ENCODE measurements at regions not wholly inside any gene's neighbourhood (a gene's known extent, or its start where the extent isn't known, plus 50 kb on each side); places are given as distances from the start of the nearest gene placed in this dataset.

DNA sequence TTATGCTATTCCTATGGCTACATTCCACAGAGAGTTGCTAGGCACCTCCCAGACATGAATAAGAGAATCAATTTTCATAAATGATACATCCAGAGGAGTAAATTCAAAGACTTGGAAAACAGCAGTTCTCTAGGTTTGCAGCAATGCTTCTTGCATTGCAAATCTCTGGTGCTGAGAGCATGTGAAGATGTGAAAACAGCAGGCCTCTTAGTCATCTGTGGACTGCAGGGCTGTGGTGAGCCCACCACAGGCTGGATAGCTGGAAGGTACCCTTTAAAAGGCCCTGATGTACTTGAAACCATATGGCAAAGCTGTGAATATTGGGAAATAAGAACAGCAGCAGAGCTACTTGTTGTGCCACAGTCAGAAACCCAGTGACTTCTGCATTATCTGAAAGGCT is 2135.9 kb downstream of the ARAP2 start:
- Histone ChIP-seq H3K36me3 (ENCODE audit: control insufficient read depth, insufficient read depth, low read length) (no peaks in the 10 kb centered on the region), H3K27me3 (ENCODE audit: control insufficient read depth, insufficient read depth, low read length) (no peaks in the 10 kb centered on the region), H3K9me3 (ENCODE audit: control insufficient read depth, insufficient read depth, low read length) (no peaks in the 10 kb centered on the region), H3K4me3 (ENCODE audit: low read length) (no peak overlapping the region), H3K27ac (ENCODE audit: low read length) (no peak overlapping the region), H3K4me1 (ENCODE audit: control insufficient read depth, insufficient read depth, low read length) (no peaks in the 10 kb centered on the region)
- no peaks in the 10 kb centered on the region for H3K36me3 Mint-ChIP-seq
- no peaks in the 10 kb centered on the region for H3K4me1 Mint-ChIP-seq
- ATAC-seq (no peak), DNase-seq (no peak)
- no peak overlapping the region for H3K27ac Mint-ChIP-seq
- no peak for TF ChIP-seq CTCF (IDR thresholded peaks at IDR 0.05)
- no peak overlapping the region for H3K4me3 Mint-ChIP-seq
- intact Hi-C loops (cut with micrococcal nuclease), result no loop called here
- peaks cover 8 to 12% of the 10 kb centered on the region in 2 donors for H3K9me3 Mint-ChIP-seq
- H3K27me3 Mint-ChIP-seq (ENCODE audit: low read depth in 2 of 2), result no peaks in the 10 kb centered on the region

GRCh38 chr4:34112573-34112972 is 2131.7 kb downstream of the ARAP2 start:
- no peaks in the 10 kb centered on the region for H3K36me3 ChIP-seq (ENCODE audit: control insufficient read depth, insufficient read depth, low read length)
- H3K27ac ChIP-seq (ENCODE audit: low read length), result no peak overlapping the region
- H3K27me3 ChIP-seq (ENCODE audit: control insufficient read depth, insufficient read depth, low read length), result no peaks in the 10 kb centered on the region
- H3K4me1 ChIP-seq (ENCODE audit: control insufficient read depth, insufficient read depth, low read length), result no peaks in the 10 kb centered on the region
- intact Hi-C loops (cut with micrococcal nuclease), result no loop called here
- Mint-ChIP-seq H3K27me3 (ENCODE audit: low read depth in 2 of 2) (no peaks in the 10 kb centered on the region), H3K4me3 (no peak overlapping the region), H3K4me1 (no peaks in the 10 kb centered on the region), H3K9me3 (peaks cover 0 to 3% of the 10 kb centered on the region in 2 donors), H3K27ac (no peak overlapping the region), H3K36me3 (no peaks in the 10 kb centered on the region)
- DNase-seq, result no peak
- no peak for TF ChIP-seq CTCF (IDR thresholded peaks at IDR 0.05)
- ATAC-seq, result no peak
- no peak overlapping the region for H3K4me3 ChIP-seq (ENCODE audit: low read length)
- 100% methylated on average over 2 of the region's 2 CpGs for WGBS (ENCODE audit: insufficient coverage)
- no peaks in the 10 kb centered on the region for H3K9me3 ChIP-seq (ENCODE audit: control insufficient read depth, insufficient read depth, low read length)

DNA sequence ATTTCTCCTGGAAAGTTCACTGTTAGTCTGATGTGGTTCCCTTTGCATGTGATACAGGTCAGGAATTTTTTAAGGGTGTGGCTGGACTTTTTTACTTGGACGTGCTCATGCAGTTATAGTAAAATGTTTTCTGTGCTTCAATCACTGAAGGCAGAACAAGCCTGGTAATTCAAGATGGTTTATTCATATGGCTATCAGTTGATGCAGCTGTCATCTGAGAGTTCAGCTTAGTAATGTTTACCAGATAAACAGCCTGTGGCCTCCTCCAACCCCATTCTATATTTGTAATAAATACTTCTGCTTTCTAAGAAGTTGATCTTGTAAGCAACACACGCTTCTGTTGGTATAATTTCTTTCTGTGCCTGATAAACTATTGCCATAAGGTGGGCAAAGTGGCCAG is 2105.9 kb downstream of the ARAP2 start:
- 81% methylated on average over 2 of the region's 2 CpGs for WGBS (ENCODE audit: insufficient coverage)
- Mint-ChIP-seq H3K4me3 (no peak overlapping the region), H3K4me1 (no peaks in the 10 kb centered on the region), H3K9me3 (peaks cover 11 to 28% of the 10 kb centered on the region in 2 donors), H3K27me3 (ENCODE audit: low read depth in 2 of 2) (no peaks in the 10 kb centered on the region), H3K27ac (no peak overlapping the region), H3K36me3 (peaks cover 8% of the 10 kb centered on the region)
- DNase-seq, result no peak
- no peaks in the 10 kb centered on the region for H3K27me3 ChIP-seq (ENCODE audit: control insufficient read depth, insufficient read depth, low read length)
- no peak overlapping the region for H3K4me3 ChIP-seq (ENCODE audit: low read length)
- no peaks in the 10 kb centered on the region for H3K4me1 ChIP-seq (ENCODE audit: control insufficient read depth, insufficient read depth, low read length)
- no peak for ATAC-seq
- no peaks in the 10 kb centered on the region for H3K36me3 ChIP-seq (ENCODE audit: control insufficient read depth, insufficient read depth, low read length)
- intact Hi-C loops (cut with micrococcal nuclease), result no loop called here
- no peak for TF ChIP-seq CTCF (IDR thresholded peaks at IDR 0.05)
- H3K27ac ChIP-seq (ENCODE audit: low read length), result no peak overlapping the region
- no peaks in the 10 kb centered on the region for H3K9me3 ChIP-seq (ENCODE audit: control insufficient read depth, insufficient read depth, low read length)

DNA sequence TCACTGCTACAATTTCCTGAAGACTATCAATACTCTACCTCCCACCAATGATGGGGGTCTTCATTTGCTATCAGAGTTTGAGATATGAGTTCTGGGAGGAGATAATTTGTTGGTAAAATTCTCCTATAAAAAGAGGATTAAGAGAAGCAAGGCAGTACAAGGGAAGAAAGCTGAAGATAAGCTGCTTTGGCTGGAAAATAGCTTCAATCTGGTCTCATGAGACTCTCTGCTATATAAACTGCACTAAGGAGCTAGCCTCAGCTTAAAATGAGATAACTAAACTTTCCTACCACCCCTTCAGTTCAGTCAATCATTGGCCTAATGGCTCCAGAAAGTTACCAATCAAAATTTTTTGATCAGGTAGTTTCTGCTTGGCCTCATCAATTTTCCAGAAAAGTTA is 2105.0 kb downstream of the ARAP2 start:
- Histone ChIP-seq H3K9me3 (ENCODE audit: control insufficient read depth, insufficient read depth, low read length) (no peaks in the 10 kb centered on the region), H3K27ac (ENCODE audit: low read length) (no peak overlapping the region), H3K4me1 (ENCODE audit: control insufficient read depth, insufficient read depth, low read length) (no peaks in the 10 kb centered on the region), H3K36me3 (ENCODE audit: control insufficient read depth, insufficient read depth, low read length) (no peaks in the 10 kb centered on the region), H3K27me3 (ENCODE audit: control insufficient read depth, insufficient read depth, low read length) (no peaks in the 10 kb centered on the region), H3K4me3 (ENCODE audit: low read length) (no peak overlapping the region)
- Mint-ChIP-seq H3K4me1 (no peaks in the 10 kb centered on the region), H3K27me3 (ENCODE audit: low read depth in 2 of 2) (no peaks in the 10 kb centered on the region), H3K27ac (no peak overlapping the region), H3K9me3 (peaks cover 9 to 24% of the 10 kb centered on the region in 2 donors), H3K4me3 (no peak overlapping the region), H3K36me3 (peaks cover 8% of the 10 kb centered on the region)
- intact Hi-C loops (cut with micrococcal nuclease), result no loop called here
- DNase-seq (no peak), ATAC-seq (no peak)
- no peak for TF ChIP-seq CTCF (IDR thresholded peaks at IDR 0.05)

Data from natural killer cell (primary cell).